Keratinocyte (primary cell): ENCODE measurements at regions not wholly inside any gene's neighbourhood (a gene's known extent, or its start where the extent isn't known, plus 50 kb on each side); places are given as distances from the start of the nearest gene placed in this dataset.

ENCODE experiments used
- DNase-seq: peaks from one replicate; pipeline ENCODE4 v3.0.0-alpha.2; 2011; ENCODE audit warnings: low read depth, missing footprints, low spot score
- FAIRE-seq: peaks from 2 replicates; lab custom pipeline; 2011; peaks lifted over from hg19 to GRCh38; lab: Jason Lieb, UNC
- H2AFZ ChIP-seq: 2 replicates; pipeline ENCODE4 v1.6.0; 2012; ENCODE audit warnings: low read length, control low read depth, inconsistent platforms; ENCODE audit not compliant: control insufficient read depth
- H3K27ac ChIP-seq: 2 replicates; pipeline ENCODE4 v1.5.1; 2011; ENCODE audit warnings: low read length; ENCODE audit not compliant: control insufficient read depth, insufficient read depth
- H3K27me3 ChIP-seq: 3 replicates; pipeline ENCODE4 v1.6.0; 2011; ENCODE audit warnings: low read length; ENCODE audit not compliant: control insufficient read depth, insufficient read depth; ENCODE audit errors: extremely low read depth
- H3K36me3 ChIP-seq, 2 experiments: 2 replicates in 1 of 2; 3 replicates in 1 of 2; pipeline ENCODE4 v1.5.1; 2011; ENCODE audit warnings: low read length in 2 of 2, mild to moderate bottlenecking in 1 of 2; ENCODE audit not compliant: control insufficient read depth in 2 of 2, insufficient read depth in 2 of 2; ENCODE audit errors: extremely low read depth in 1 of 2
- H3K4me1 ChIP-seq: 3 replicates; pipeline ENCODE4 v1.5.1; 2011; ENCODE audit warnings: low read length; ENCODE audit not compliant: control insufficient read depth, insufficient read depth; ENCODE audit errors: extremely low read depth
- H3K4me2 ChIP-seq: 3 replicates; pipeline ENCODE4 v1.6.0; 2011; ENCODE audit warnings: low read depth, low read length; ENCODE audit not compliant: control insufficient read depth, insufficient read depth; ENCODE audit errors: extremely low read depth
- H3K4me3 ChIP-seq, 3 experiments: fragments of 200-600 bp in 1 of 3; sonication (generic) in 1 of 3; 2 replicates in 2 of 3; 3 replicates in 1 of 3; pipeline ENCODE4 v1.5.1; 2011 to 2016; ENCODE audit warnings: low read length in 3 of 3, mild to moderate bottlenecking in 3 of 3, control low read depth in 2 of 3, inconsistent platforms in 1 of 3, low read depth in 1 of 3, mixed read lengths in 1 of 3, mixed run types in 1 of 3, moderate library complexity in 1 of 3; ENCODE audit not compliant: control insufficient read depth in 2 of 3, insufficient read depth in 2 of 3; ENCODE audit errors: extremely low read depth in 1 of 3
- H3K79me2 ChIP-seq: 2 replicates; pipeline ENCODE4 v1.6.0; 2012; ENCODE audit warnings: low read length; ENCODE audit not compliant: control insufficient read depth, insufficient read depth
- H3K9ac ChIP-seq: 3 replicates; pipeline ENCODE4 v1.6.0; 2011; ENCODE audit warnings: low read length; ENCODE audit not compliant: control insufficient read depth, insufficient read depth; ENCODE audit errors: extremely low read depth
- H3K9me1 ChIP-seq: 3 replicates; pipeline ENCODE4 v1.6.0; 2011; ENCODE audit warnings: low read length; ENCODE audit not compliant: control insufficient read depth, insufficient read depth; ENCODE audit errors: extremely low read depth
- H3K9me3 ChIP-seq: 2 replicates; pipeline ENCODE4 v1.5.1; 2012; ENCODE audit warnings: low read depth, low read length; ENCODE audit not compliant: control insufficient read depth
- H4K20me1 ChIP-seq: 3 replicates; pipeline ENCODE4 v1.6.0; 2011; ENCODE audit warnings: low read length; ENCODE audit not compliant: control insufficient read depth, insufficient read depth; ENCODE audit errors: extremely low read depth
- EZH2 ChIP-seq: IDR thresholded peaks from one replicate; pipeline ENCODE4 v1.6.1; 2012; ENCODE audit warnings: inconsistent platforms, mild to moderate bottlenecking, low read length, moderate library complexity
- dilution Hi-C: fragments of 300-500 bp; cut with MboI; formaldehyde crosslinking; loops from one replicate; pipeline ENCODE4 v1.7.0; 2020; ENCODE audit warnings: low sequenced_read_pairs; ENCODE audit not compliant: extremely low pct_ligation_motif_present
- TF ChIP-seq, protein P1 (sequence below), 3 experiments: IDR thresholded peaks in 1 of 3; conservative IDR thresholded peaks in 1 of 3; optimal IDR thresholded peaks in 1 of 3; 2 replicates in 2 of 3; 3 replicates in 1 of 3; pipeline versions ENCODE3 to v1.5.1; 2011; ENCODE audit warnings: low read length in 3 of 3, mild to moderate bottlenecking in 3 of 3, moderate library complexity in 2 of 3, control low read depth in 1 of 3, inconsistent platforms in 1 of 3; ENCODE audit not compliant: insufficient read depth in 2 of 3; ENCODE audit errors: extremely low read depth in 1 of 3

DNA sequence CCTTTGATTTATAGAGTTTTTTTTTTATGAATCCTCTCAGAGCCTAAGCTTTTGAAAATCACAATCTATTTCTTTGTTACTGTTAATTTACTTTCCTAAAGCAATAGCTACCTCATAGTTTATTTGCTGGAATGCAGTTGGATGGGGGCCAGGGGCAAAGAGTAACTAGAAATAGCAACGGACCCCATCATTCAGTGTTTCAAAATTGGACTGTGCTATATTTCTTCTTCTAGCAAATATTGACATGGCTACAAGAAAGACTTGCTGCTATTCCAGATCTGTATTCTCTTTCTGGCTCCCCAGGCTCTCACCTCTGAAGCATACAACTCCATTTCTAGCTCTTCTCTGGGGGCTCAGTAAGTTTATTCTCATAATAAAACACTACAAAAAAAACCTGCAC is 661.6 kb upstream of the NRG3 start:
- no peaks in the 10 kb centered on the region for H3K79me2 ChIP-seq
- no peaks in the 10 kb centered on the region for H4K20me1 ChIP-seq
- dilution Hi-C loops = no loop called here
- no peak for FAIRE-seq
- DNase-seq = no peak
- no peak overlapping the region for H3K4me2 ChIP-seq
- no peaks in the 10 kb centered on the region for H3K4me1 ChIP-seq
- H2AFZ ChIP-seq = no peak overlapping the region
- no peaks in the 10 kb centered on the region for H3K9me3 ChIP-seq
- TF ChIP-seq, protein P1, sequence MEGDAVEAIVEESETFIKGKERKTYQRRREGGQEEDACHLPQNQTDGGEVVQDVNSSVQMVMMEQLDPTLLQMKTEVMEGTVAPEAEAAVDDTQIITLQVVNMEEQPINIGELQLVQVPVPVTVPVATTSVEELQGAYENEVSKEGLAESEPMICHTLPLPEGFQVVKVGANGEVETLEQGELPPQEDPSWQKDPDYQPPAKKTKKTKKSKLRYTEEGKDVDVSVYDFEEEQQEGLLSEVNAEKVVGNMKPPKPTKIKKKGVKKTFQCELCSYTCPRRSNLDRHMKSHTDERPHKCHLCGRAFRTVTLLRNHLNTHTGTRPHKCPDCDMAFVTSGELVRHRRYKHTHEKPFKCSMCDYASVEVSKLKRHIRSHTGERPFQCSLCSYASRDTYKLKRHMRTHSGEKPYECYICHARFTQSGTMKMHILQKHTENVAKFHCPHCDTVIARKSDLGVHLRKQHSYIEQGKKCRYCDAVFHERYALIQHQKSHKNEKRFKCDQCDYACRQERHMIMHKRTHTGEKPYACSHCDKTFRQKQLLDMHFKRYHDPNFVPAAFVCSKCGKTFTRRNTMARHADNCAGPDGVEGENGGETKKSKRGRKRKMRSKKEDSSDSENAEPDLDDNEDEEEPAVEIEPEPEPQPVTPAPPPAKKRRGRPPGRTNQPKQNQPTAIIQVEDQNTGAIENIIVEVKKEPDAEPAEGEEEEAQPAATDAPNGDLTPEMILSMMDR (optimal IDR thresholded peaks at IDR 0.05 in 1 of 3, IDR thresholded peaks at IDR 0.05 in 1 of 3, conservative IDR thresholded peaks at IDR 0.05 in 1 of 3; ENCODE audit: extremely low read depth in 1 of 3, insufficient read depth in 2 of 3, low read length in 3 of 3) = no peak
- TF ChIP-seq EZH2 = no peak
- H3K9me1 ChIP-seq = no peaks in the 10 kb centered on the region
- no peaks in the 10 kb centered on the region for H3K27me3 ChIP-seq
- H3K4me3 ChIP-seq = no peak overlapping the region
- no peak overlapping the region for H3K27ac ChIP-seq
- no peaks in the 10 kb centered on the region for H3K36me3 ChIP-seq
- H3K9ac ChIP-seq = no peak overlapping the region

DNA sequence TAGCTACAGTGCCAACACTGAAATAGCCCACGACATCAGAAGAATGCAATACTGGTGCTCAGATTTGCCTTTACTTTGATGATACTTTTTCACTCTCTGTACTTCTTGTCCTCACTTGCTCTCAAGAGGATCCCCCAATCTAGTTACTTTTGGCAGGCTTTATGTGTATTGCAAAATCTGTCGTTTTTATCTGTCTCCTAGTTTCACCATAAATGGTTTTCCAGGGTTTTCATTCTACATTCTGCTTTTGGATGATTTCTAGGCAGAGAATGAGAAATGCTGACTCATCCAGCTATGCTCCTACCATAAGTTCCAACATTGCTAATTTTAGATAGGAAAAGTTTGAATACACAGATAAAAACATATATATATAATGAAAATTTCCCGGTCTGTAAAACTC is 659.5 kb upstream of the NRG3 start:
- Histone ChIP-seq H3K4me2 (no peak overlapping the region), H3K4me1 (no peaks in the 10 kb centered on the region), H3K27ac (no peak overlapping the region), H2AFZ (no peak overlapping the region), H3K36me3 (no peaks in the 10 kb centered on the region), H3K27me3 (no peaks in the 10 kb centered on the region), H3K9me1 (no peaks in the 10 kb centered on the region), H4K20me1 (no peaks in the 10 kb centered on the region), H3K4me3 (no peak overlapping the region), H3K79me2 (no peaks in the 10 kb centered on the region), H3K9me3 (no peaks in the 10 kb centered on the region), H3K9ac (no peak overlapping the region)
- dilution Hi-C loops = no loop called here
- DNase-seq (no peak), FAIRE-seq (no peak)
- TF ChIP-seq, protein P1 (optimal IDR thresholded peaks at IDR 0.05 in 1 of 3, IDR thresholded peaks at IDR 0.05 in 1 of 3, conservative IDR thresholded peaks at IDR 0.05 in 1 of 3; ENCODE audit: extremely low read depth in 1 of 3, insufficient read depth in 2 of 3, low read length in 3 of 3) = no peak
- TF ChIP-seq EZH2 = no peak
